ENCODE measurements at regions not wholly inside any gene's neighbourhood (a gene's known extent, or its start where the extent isn't known, plus 50 kb on each side); places are given as distances from the start of the nearest gene placed in this dataset.
"Not testable (repeated sequence)": the region's sequence is repeated elsewhere in the genome, so short reads cannot be mapped to it uniquely, and the experiment has no call there.

DNA sequence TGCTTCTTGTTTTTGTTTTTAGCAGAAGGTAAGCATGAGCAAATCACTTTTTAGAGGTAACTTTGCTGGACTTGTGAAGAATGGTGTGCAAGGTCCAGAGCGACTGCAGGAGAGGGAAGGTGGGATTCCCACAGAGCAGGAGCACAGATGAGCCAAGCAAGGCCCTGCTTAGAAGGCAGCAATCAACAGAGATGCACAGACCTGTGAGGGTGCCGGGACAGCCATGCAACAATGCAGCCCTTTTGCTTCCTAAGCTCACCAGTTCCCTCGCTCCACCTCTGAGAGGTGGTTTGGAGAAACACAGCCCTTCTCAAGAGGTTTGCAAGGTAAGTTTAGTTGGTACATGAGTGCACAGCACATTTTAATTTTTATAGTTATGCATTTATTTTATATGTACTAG lies 85.1 kb upstream of the FBXO28 start:
- H3K9ac ChIP-seq (replicated peaks; ENCODE audit: extremely low read depth, insufficient read depth, low read length); BruUV-seq (replicated peaks); H3K27me3 ChIP-seq (ENCODE audit: control insufficient read depth in 2 of 2, insufficient read depth in 2 of 2, low read length in 2 of 2); intact Hi-C loops (cut with micrococcal nuclease); DNase-seq (ENCODE audit: low read depth, low spot score); H3K4me1 ChIP-seq (ENCODE audit: control insufficient read depth, extremely low read depth, insufficient read depth, low read length); H2AFZ ChIP-seq (ENCODE audit: low read depth, low read length); CTCF ChIA-PET; H3K36me3 ChIP-seq (ENCODE audit: control insufficient read depth in 2 of 2, extremely low read depth in 1 of 2, insufficient read depth in 2 of 2, low read length in 2 of 2); FAIRE-seq; H3K4me3 ChIP-seq (replicated peaks in 1 of 3; ENCODE audit: insufficient read depth in 1 of 3, low read depth in 1 of 3, low read length in 3 of 3); H3K27ac ChIP-seq (ENCODE audit: insufficient read depth, low read depth, low read length); H3K4me2 ChIP-seq (ENCODE audit: insufficient read depth, low read length); H3K9me3 ChIP-seq (replicated peaks; ENCODE audit: control insufficient read depth, insufficient read depth, low read length); H4K20me1 ChIP-seq (replicated peaks; ENCODE audit: control insufficient read depth, extremely low read depth, insufficient read depth, low read length); H3K79me2 ChIP-seq (ENCODE audit: control insufficient read depth, insufficient read depth, low read length); H3K9me1 ChIP-seq (replicated peaks; ENCODE audit: control insufficient read depth, extremely low read depth, insufficient read depth, low read length); dilution Hi-C loops (cut with MboI; ENCODE audit: extremely low pct_ligation_motif_present, low sequenced_read_pairs); POLR2A ChIA-PET: not testable (repeated sequence)

DNA sequence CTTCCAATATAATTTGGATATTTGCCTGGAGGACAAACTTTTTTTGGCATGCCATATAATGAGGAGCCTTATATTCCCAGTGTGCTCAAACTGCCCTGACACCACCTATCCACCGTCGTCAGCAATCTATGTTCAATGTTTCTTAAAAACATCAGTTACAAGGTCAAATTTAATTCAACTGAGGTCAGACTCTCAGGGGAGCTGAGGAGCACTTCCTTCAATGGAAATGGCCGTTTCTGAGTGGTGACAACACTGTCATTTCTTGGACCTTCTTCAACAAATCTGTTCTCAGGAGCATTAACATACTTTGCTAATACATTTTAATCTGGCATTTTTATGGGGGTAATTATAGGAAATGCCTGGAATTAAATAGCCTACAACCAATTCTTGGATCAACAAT lies 90.8 kb upstream of the FBXO28 start:
- dilution Hi-C loops (cut with MboI; ENCODE audit: extremely low pct_ligation_motif_present, low sequenced_read_pairs); H3K9ac ChIP-seq (replicated peaks; ENCODE audit: extremely low read depth, insufficient read depth, low read length); BruUV-seq (replicated peaks); H3K27me3 ChIP-seq (ENCODE audit: control insufficient read depth in 2 of 2, insufficient read depth in 2 of 2, low read length in 2 of 2); H2AFZ ChIP-seq (ENCODE audit: low read depth, low read length); H3K4me2 ChIP-seq (ENCODE audit: insufficient read depth, low read length); FAIRE-seq; H4K20me1 ChIP-seq (replicated peaks; ENCODE audit: control insufficient read depth, extremely low read depth, insufficient read depth, low read length); CTCF ChIA-PET; POLR2A ChIA-PET; H3K36me3 ChIP-seq (ENCODE audit: control insufficient read depth in 2 of 2, extremely low read depth in 1 of 2, insufficient read depth in 2 of 2, low read length in 2 of 2); H3K9me3 ChIP-seq (replicated peaks; ENCODE audit: control insufficient read depth, insufficient read depth, low read length); H3K27ac ChIP-seq (ENCODE audit: insufficient read depth, low read depth, low read length); H3K9me1 ChIP-seq (replicated peaks; ENCODE audit: control insufficient read depth, extremely low read depth, insufficient read depth, low read length); DNase-seq (ENCODE audit: low read depth, low spot score); H3K4me1 ChIP-seq (ENCODE audit: control insufficient read depth, extremely low read depth, insufficient read depth, low read length); H3K79me2 ChIP-seq (ENCODE audit: control insufficient read depth, insufficient read depth, low read length); intact Hi-C loops (cut with micrococcal nuclease); H3K4me3 ChIP-seq (replicated peaks in 1 of 3; ENCODE audit: insufficient read depth in 1 of 3, low read depth in 1 of 3, low read length in 3 of 3): not testable (repeated sequence)

DNA sequence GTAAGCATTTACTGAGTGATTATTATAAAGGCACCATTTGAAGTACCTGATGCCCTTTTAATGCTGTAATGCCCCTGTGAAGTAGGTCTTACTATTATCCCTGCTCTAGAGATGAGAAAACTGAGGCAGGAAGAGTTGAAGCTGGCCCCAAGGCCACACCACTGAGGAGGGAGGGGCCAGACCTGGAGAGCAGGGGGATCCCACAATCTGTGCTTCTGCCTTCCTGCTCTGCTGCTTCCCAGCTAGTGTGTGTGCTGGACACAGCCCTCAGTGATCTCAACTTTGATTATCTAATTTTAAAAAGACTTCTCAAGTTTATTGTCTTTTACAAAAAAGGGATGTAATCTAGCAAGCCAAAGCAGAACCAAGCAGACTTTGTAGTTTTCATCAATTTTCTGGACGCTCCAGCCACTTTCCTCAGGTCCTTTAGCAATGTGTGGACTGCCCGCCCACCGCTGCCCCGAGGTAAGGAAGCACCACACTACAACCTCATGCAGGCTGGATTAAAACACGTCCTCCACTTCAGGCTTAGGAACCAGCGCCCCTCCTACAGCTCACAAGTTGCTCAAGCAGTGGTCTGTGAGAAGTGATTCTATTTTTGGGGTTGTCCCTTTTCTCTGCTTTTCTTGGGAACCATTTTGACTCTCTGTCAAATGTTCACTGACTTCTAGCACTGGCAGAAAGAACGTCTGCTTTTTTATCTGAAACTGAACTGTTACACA lies 91.5 kb upstream of the FBXO28 start:
- CTCF ChIA-PET; H3K9me1 ChIP-seq (replicated peaks; ENCODE audit: control insufficient read depth, extremely low read depth, insufficient read depth, low read length); H3K9ac ChIP-seq (replicated peaks; ENCODE audit: extremely low read depth, insufficient read depth, low read length); H3K4me2 ChIP-seq (ENCODE audit: insufficient read depth, low read length); H3K79me2 ChIP-seq (ENCODE audit: control insufficient read depth, insufficient read depth, low read length); H3K9me3 ChIP-seq (replicated peaks; ENCODE audit: control insufficient read depth, insufficient read depth, low read length); H2AFZ ChIP-seq (ENCODE audit: low read depth, low read length); H3K4me3 ChIP-seq (replicated peaks in 1 of 3; ENCODE audit: insufficient read depth in 1 of 3, low read depth in 1 of 3, low read length in 3 of 3); H3K4me1 ChIP-seq (ENCODE audit: control insufficient read depth, extremely low read depth, insufficient read depth, low read length); H3K27me3 ChIP-seq (ENCODE audit: control insufficient read depth in 2 of 2, insufficient read depth in 2 of 2, low read length in 2 of 2); DNase-seq (ENCODE audit: low read depth, low spot score); BruUV-seq (replicated peaks); FAIRE-seq; intact Hi-C loops (cut with micrococcal nuclease); H4K20me1 ChIP-seq (replicated peaks; ENCODE audit: control insufficient read depth, extremely low read depth, insufficient read depth, low read length); POLR2A ChIA-PET; H3K27ac ChIP-seq (ENCODE audit: insufficient read depth, low read depth, low read length); H3K36me3 ChIP-seq (ENCODE audit: control insufficient read depth in 2 of 2, extremely low read depth in 1 of 2, insufficient read depth in 2 of 2, low read length in 2 of 2); dilution Hi-C loops (cut with MboI; ENCODE audit: extremely low pct_ligation_motif_present, low sequenced_read_pairs): not testable (repeated sequence)

DNA sequence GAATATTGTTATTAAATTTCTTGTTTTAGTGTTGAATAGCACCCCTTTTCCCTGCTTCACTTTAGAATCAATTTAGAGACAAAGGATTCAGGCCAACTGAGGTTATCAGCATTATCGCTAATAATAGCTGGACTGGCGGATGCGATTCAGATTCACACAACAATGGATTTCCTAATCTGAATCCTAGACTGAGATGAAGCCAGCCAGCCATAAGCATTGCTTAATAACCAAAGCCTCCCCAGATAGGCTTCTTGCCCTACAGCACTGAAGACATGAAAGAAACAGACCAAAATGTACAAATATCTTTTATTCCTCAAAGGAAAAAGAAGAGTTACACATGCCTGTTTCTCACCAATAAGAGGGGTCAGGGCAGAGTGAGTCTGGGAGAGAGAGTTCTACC lies 94.0 kb upstream of the FBXO28 start:
- H3K4me3 ChIP-seq (replicated peaks in 1 of 3; ENCODE audit: insufficient read depth in 1 of 3, low read depth in 1 of 3, low read length in 3 of 3); H3K79me2 ChIP-seq (ENCODE audit: control insufficient read depth, insufficient read depth, low read length); H3K4me1 ChIP-seq (ENCODE audit: control insufficient read depth, extremely low read depth, insufficient read depth, low read length); H3K9ac ChIP-seq (replicated peaks; ENCODE audit: extremely low read depth, insufficient read depth, low read length); DNase-seq (ENCODE audit: low read depth, low spot score); H3K9me1 ChIP-seq (replicated peaks; ENCODE audit: control insufficient read depth, extremely low read depth, insufficient read depth, low read length); H2AFZ ChIP-seq (ENCODE audit: low read depth, low read length); FAIRE-seq; H3K4me2 ChIP-seq (ENCODE audit: insufficient read depth, low read length); POLR2A ChIA-PET; BruUV-seq (replicated peaks); H3K9me3 ChIP-seq (replicated peaks; ENCODE audit: control insufficient read depth, insufficient read depth, low read length); CTCF ChIA-PET; H3K27ac ChIP-seq (ENCODE audit: insufficient read depth, low read depth, low read length); dilution Hi-C loops (cut with MboI; ENCODE audit: extremely low pct_ligation_motif_present, low sequenced_read_pairs); H4K20me1 ChIP-seq (replicated peaks; ENCODE audit: control insufficient read depth, extremely low read depth, insufficient read depth, low read length); intact Hi-C loops (cut with micrococcal nuclease); H3K36me3 ChIP-seq (ENCODE audit: control insufficient read depth in 2 of 2, extremely low read depth in 1 of 2, insufficient read depth in 2 of 2, low read length in 2 of 2); H3K27me3 ChIP-seq (ENCODE audit: control insufficient read depth in 2 of 2, insufficient read depth in 2 of 2, low read length in 2 of 2): not testable (repeated sequence)
